Skeletal muscle tissue (tissue), 3 donors: ENCODE measurements at regions not wholly inside any gene's neighbourhood (a gene's known extent, or its start where the extent isn't known, plus 50 kb on each side); places are given as distances from the start of the nearest gene placed in this dataset.
"Not testable (repeated sequence)": the region's sequence is repeated elsewhere in the genome, so short reads cannot be mapped to it uniquely, and the experiment has no call there.

Experiments used
- H3K27ac ChIP-seq: one replicate; pipeline ENCODE4 v1.7.0; 2013; ENCODE audit warnings: mild to moderate bottlenecking, low read depth, low read length, inconsistent platforms
- H3K27me3 ChIP-seq, 3 donors: one replicate each; pipeline ENCODE4 v1.7.0; 2013; ENCODE audit warnings: low read length in 3 of 3; ENCODE audit not compliant: control insufficient read depth in 3 of 3, insufficient read depth in 3 of 3
- H3K36me3 ChIP-seq, 3 donors: one replicate each; pipeline ENCODE4 v1.7.0; 2013; ENCODE audit warnings: low read length in 3 of 3; ENCODE audit not compliant: control insufficient read depth in 3 of 3, insufficient read depth in 3 of 3
- H3K4me1 ChIP-seq, 3 donors: one replicate each; pipeline ENCODE4 v1.7.0; 2013; ENCODE audit warnings: low read length in 3 of 3, mild to moderate bottlenecking in 3 of 3; ENCODE audit not compliant: control insufficient read depth in 3 of 3, insufficient read depth in 3 of 3
- H3K4me3 ChIP-seq, 3 donors: one replicate each; pipeline ENCODE4 v1.7.0; 2013; ENCODE audit warnings: low read length in 3 of 3
- H3K9ac ChIP-seq, 3 donors: one replicate each; pipeline ENCODE4 v1.7.0; 2013; ENCODE audit warnings: low read length in 3 of 3, mild to moderate bottlenecking in 3 of 3, moderate library complexity in 2 of 3, low read depth in 1 of 3
- H3K9me3 ChIP-seq, 3 donors: one replicate each; pipeline ENCODE4 v1.7.0; 2013; ENCODE audit warnings: low read length in 3 of 3; ENCODE audit not compliant: control insufficient read depth in 3 of 3
- donor health status: Osteomylitis.

DNA sequence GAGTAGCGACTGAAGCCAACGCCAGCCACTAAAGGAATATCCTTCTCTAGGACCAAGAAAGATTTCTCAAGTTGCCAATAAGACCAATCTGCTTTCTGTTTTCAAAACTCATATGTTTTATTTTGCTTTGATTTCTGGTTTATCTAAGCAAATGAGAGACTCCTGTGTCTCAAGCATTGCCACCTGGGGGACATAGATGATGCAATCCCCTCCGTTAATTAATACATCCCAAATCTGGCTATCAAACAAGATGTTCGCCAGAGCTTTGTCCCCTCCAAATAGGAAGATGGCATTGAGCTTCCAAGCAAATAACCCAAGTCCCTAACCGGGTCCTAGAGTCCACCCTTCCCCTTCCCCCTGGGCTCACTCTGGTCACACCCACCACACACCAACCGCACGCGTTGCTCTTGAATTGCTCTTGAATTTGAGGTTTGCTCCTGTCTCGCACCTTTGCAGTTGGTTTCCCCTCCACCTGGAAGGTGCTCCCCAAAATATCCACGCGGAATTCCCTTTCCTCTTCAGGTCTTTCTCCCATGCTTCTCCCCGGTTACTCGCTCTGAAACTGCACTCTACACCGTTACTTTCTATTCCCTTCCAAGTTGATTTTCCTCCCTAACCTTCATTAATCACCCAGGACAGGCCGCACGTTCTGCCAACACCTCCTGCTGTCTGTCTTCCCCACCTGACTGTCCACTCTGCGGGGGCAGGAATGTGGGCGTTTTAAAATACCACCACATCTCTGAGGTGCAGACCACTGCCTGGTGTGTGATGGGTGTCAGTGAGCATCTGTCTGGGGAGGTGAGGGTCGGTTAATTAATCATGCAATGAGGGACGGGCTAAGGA is 64.1 kb upstream of the RNF32 start:
- no peak overlapping the region for H3K27ac ChIP-seq
- no peaks in the 10 kb centered on the region for H3K9me3 ChIP-seq
- no peaks in the 10 kb centered on the region for H3K4me1 ChIP-seq
- no peak overlapping the region for H3K9ac ChIP-seq
- no peak overlapping the region for H3K4me3 ChIP-seq
- peaks cover 0 to 3% (median 0%) of the 10 kb centered on the region in 3 donors for H3K27me3 ChIP-seq
- no peaks in the 10 kb centered on the region for H3K36me3 ChIP-seq

GRCh38 chr7:156568258-156568657 is 72.3 kb upstream of the RNF32 start:
- H3K4me1 ChIP-seq, result no peaks in the 10 kb centered on the region
- no peak overlapping the region for H3K4me3 ChIP-seq
- peaks cover 0 to 5% (median 0%) of the 10 kb centered on the region in 3 donors for H3K9me3 ChIP-seq
- H3K9ac ChIP-seq, result no peak overlapping the region
- H3K36me3 ChIP-seq, result no peaks in the 10 kb centered on the region
- no peaks in the 10 kb centered on the region for H3K27me3 ChIP-seq
- no peak overlapping the region for H3K27ac ChIP-seq

GRCh38 chr7:156566812-156567549 is 73.6 kb upstream of the RNF32 start:
- Histone ChIP-seq H3K27ac (no peak overlapping the region), H3K9ac (no peak overlapping the region), H3K27me3 (no peaks in the 10 kb centered on the region), H3K4me3 (no peak overlapping the region), H3K36me3 (no peaks in the 10 kb centered on the region), H3K9me3 (peaks cover 0 to 5% (median 0%) of the 10 kb centered on the region in 3 donors), H3K4me1 (no peaks in the 10 kb centered on the region)

DNA sequence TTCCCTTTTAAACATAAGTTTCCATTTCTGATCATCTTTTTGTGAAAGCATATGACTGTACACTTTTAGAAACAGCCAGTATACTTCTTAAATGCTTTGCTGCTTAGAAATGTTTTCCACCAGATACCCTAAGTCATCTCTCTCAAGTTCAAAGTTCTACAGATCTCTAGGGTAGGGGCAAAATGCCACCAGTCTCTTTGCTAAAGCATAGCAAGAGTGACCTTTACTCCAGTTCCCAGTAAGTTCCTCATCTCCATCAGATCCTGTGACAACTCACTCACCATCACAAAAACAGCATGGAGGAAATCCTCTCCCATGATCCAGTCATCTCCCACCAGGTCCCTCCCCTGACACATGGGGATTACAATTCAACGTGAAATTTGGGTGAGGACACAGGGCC is 75.6 kb upstream of the RNF32 start:
- H3K27ac ChIP-seq, H3K4me1 ChIP-seq, H3K36me3 ChIP-seq, H3K9me3 ChIP-seq, H3K4me3 ChIP-seq, H3K9ac ChIP-seq, H3K27me3 ChIP-seq: not testable (repeated sequence)

DNA sequence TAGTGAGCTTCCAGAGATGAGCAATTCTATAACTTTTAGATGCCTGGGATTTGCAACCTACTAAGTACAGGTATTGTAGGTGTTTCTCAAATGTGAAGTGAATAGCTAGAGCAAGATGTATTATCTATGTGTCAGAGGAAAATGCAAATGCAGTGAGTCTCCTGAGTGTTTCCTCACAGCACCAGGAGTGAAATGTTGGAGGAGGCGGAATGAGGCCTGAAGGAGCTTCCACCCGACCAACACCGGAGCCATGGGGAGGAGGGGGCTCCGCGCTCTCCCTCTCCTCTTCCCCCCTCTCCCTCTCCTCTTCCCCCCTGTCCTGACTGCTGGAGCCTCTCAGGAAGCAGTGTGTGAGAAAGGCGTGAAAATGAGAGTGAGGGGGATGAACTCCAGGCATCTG is 79.9 kb upstream of the RNF32 start:
- no peaks in the 10 kb centered on the region for H3K27me3 ChIP-seq
- no peak overlapping the region for H3K9ac ChIP-seq
- no peak overlapping the region for H3K27ac ChIP-seq
- H3K4me1 ChIP-seq, result no peaks in the 10 kb centered on the region
- H3K9me3 ChIP-seq, result peaks cover 0 to 2% (median 0%) of the 10 kb centered on the region in 3 donors
- no peak overlapping the region for H3K4me3 ChIP-seq
- H3K36me3 ChIP-seq, result no peaks in the 10 kb centered on the region

- no peak overlapping the region for H3K9ac ChIP-seq
- no peaks in the 10 kb centered on the region for H3K36me3 ChIP-seq
- H3K4me3 ChIP-seq, result no peak overlapping the region
- no peaks in the 10 kb centered on the region for H3K4me1 ChIP-seq
- no peak overlapping the region for H3K27ac ChIP-seq
- H3K9me3 ChIP-seq, result peaks cover 0 to 2% (median 0%) of the 10 kb centered on the region in 3 donors
- H3K27me3 ChIP-seq, result no peaks in the 10 kb centered on the region
Observed at GRCh38 chr7:156560075-156560474, 80.5 kb upstream of the RNF32 start.

GRCh38 chr7:156559001-156559400 is 81.6 kb upstream of the RNF32 start:
- Histone ChIP-seq H3K27me3 (no peaks in the 10 kb centered on the region), H3K9me3 (peaks cover 0 to under 1% (median 0%) of the 10 kb centered on the region in 3 donors), H3K9ac (no peak overlapping the region), H3K4me1 (no peaks in the 10 kb centered on the region), H3K4me3 (no peak overlapping the region), H3K27ac (no peak overlapping the region), H3K36me3 (peaks cover 0 to 2% (median 0%) of the 10 kb centered on the region in 3 donors)

DNA sequence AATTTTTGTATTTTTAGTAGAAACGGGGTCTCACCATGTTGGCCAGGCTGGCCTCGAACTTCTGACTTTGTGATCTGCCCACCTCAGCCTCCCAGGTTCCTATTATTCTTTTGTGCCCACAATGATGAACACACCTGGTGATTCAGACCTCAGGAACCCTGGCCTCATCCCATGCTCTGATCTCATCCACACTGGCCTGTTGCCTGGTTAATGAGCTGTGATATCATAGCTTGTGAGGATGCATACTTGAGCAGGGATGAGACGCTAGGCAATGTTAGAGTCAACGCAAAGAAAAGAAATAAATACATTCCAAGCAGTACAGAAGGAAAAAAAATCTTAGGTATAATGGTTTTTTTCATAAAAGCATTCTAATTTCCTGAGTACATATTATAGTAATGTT is 82.4 kb upstream of the RNF32 start:
- Histone ChIP-seq H3K9me3 (no peaks in the 10 kb centered on the region), H3K4me3 (no peak overlapping the region), H3K27ac (no peak overlapping the region), H3K36me3 (peaks cover 0 to 2% (median 0%) of the 10 kb centered on the region in 3 donors), H3K4me1 (no peaks in the 10 kb centered on the region), H3K9ac (no peak overlapping the region), H3K27me3 (no peaks in the 10 kb centered on the region)

GRCh38 chr7:156556083-156556482 is 84.5 kb upstream of the RNF32 start:
- Histone ChIP-seq H3K27ac (no peak overlapping the region), H3K9ac (no peak overlapping the region), H3K4me1 (no peaks in the 10 kb centered on the region), H3K4me3 (no peak overlapping the region), H3K9me3 (no peaks in the 10 kb centered on the region), H3K36me3 (peaks cover 0 to 2% (median 0%) of the 10 kb centered on the region in 3 donors), H3K27me3 (no peaks in the 10 kb centered on the region)

GRCh38 chr7:156554488-156554887 is 86.1 kb upstream of the RNF32 start:
- Histone ChIP-seq H3K9me3 (no peaks in the 10 kb centered on the region), H3K27me3 (no peaks in the 10 kb centered on the region), H3K4me1 (no peaks in the 10 kb centered on the region)

More at GRCh38 chr7:156554488-156554887, 86.1 kb upstream of the RNF32 start:
- Histone ChIP-seq H3K27ac (no peak overlapping the region), H3K4me3 (no peak overlapping the region), H3K9ac (no peak overlapping the region), H3K36me3 (peaks cover 0 to 2% (median 0%) of the 10 kb centered on the region in 3 donors)
